Stimulated activated naive CD8-positive, alpha-beta T cell treated with anti-CD3 and anti-CD28 coated beads, Interleukin-15, amount 100 ng/mL, for 72 hours (primary cell): ENCODE measurements at regions not wholly inside any gene's neighbourhood (a gene's known extent, or its start where the extent isn't known, plus 50 kb on each side); places are given as distances from the start of the nearest gene placed in this dataset.

Experiments
- ATAC-seq: fragments of 150-1000 bp; cut with Tn5 transposase; 2 replicates; pipeline ENCODE4 v1.10.0; 2021; ENCODE audit warnings: mild to moderate bottlenecking, moderate library complexity
- DNase-seq, 2 donors: peaks; one replicate each; pipeline ENCODE4 v3.0.0; 2021 to 2022
- H3K27ac Mint-ChIP-seq, 2 donors: one replicate each; pipeline ENCODE4 v1.8.0; 2022; ENCODE audit warnings: mild to moderate bottlenecking in 2 of 2, mixed read lengths in 2 of 2, moderate library complexity in 2 of 2
- H3K27me3 Mint-ChIP-seq: one replicate; pipeline ENCODE4 v1.8.0; 2022; ENCODE audit warnings: mixed read lengths
- H3K4me1 Mint-ChIP-seq: one replicate; pipeline ENCODE4 v1.8.0; 2022; ENCODE audit warnings: mild to moderate bottlenecking, mixed read lengths
- H3K4me3 Mint-ChIP-seq, 2 donors: one replicate each; pipeline ENCODE4 v1.8.0; 2022; ENCODE audit warnings: mild to moderate bottlenecking in 2 of 2, mixed read lengths in 2 of 2, moderate library complexity in 1 of 2
- H3K9me3 Mint-ChIP-seq, 2 donors: one replicate each; pipeline ENCODE4 v1.8.0; 2022; ENCODE audit warnings: mixed read lengths in 2 of 2

- no peaks in the 10 kb centered on the region for H3K9me3 Mint-ChIP-seq
- no peak overlapping the region for H3K27ac Mint-ChIP-seq
- no peak for ATAC-seq
- no peak overlapping the region for H3K4me3 Mint-ChIP-seq
- no peaks in the 10 kb centered on the region for H3K27me3 Mint-ChIP-seq
- no peak for DNase-seq
- peaks cover 9% of the 10 kb centered on the region for H3K4me1 Mint-ChIP-seq
Measured at GRCh38 chr6:134866563-134866962, 83.3 kb downstream of the ALDH8A1 start.

DNA sequence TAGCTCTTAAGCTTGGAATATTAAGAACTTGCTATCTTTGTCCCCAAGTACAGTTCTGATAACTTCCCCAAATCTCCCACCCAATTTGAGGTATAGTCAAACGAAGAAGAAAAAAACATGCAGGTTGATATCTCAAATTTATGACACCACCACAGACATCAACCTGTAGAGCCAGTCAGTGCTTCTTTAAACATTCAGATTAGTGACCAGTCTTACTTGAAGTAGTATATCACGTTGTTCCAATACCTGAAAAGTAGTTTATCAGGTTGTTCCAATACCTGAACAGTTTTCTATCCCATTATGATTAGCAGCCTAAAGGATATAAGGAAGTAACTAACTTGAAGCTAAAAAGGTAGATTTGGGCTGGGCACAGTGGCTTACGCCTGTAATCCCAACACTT lies 85.3 kb downstream of the ALDH8A1 start:
- H3K4me1 Mint-ChIP-seq = no peaks in the 10 kb centered on the region
- H3K4me3 Mint-ChIP-seq = no peak overlapping the region
- DNase-seq (no peak), ATAC-seq (no peak)
- no peaks in the 10 kb centered on the region for H3K27me3 Mint-ChIP-seq
- H3K27ac Mint-ChIP-seq = no peak overlapping the region
- no peaks in the 10 kb centered on the region for H3K9me3 Mint-ChIP-seq

GRCh38 chr6:134863763-134864510 lies 86.0 kb downstream of the ALDH8A1 start:
- H3K27ac Mint-ChIP-seq = no peak overlapping the region
- no peaks in the 10 kb centered on the region for H3K9me3 Mint-ChIP-seq
- ATAC-seq (no peak), DNase-seq (no peak)
- no peak overlapping the region for H3K4me3 Mint-ChIP-seq
- H3K27me3 Mint-ChIP-seq = no peaks in the 10 kb centered on the region
- H3K4me1 Mint-ChIP-seq = no peaks in the 10 kb centered on the region

- DNase-seq = no peak
- H3K4me1 Mint-ChIP-seq = no peaks in the 10 kb centered on the region
Measured at GRCh38 chr6:134854366-134854765, 95.5 kb downstream of the ALDH8A1 start.

GRCh38 chr6:134853111-134854055 lies 96.5 kb downstream of the ALDH8A1 start:
- ATAC-seq (no peak), DNase-seq (no peak)
- no peaks in the 10 kb centered on the region for H3K9me3 Mint-ChIP-seq
- peaks cover 7% of the 10 kb centered on the region for H3K27me3 Mint-ChIP-seq
- H3K27ac Mint-ChIP-seq = no peak overlapping the region
- no peaks in the 10 kb centered on the region for H3K4me1 Mint-ChIP-seq
- H3K4me3 Mint-ChIP-seq = no peak overlapping the region

More at GRCh38 chr6:134854366-134854765, 95.5 kb downstream of the ALDH8A1 start:
- ATAC-seq = no peak
- Mint-ChIP-seq H3K27me3 (peaks cover 7% of the 10 kb centered on the region), H3K27ac (no peak overlapping the region), H3K9me3 (no peaks in the 10 kb centered on the region), H3K4me3 (no peak overlapping the region)

GRCh38 chr6:134851548-134851947 lies 98.4 kb downstream of the ALDH8A1 start:
- DNase-seq = no peak
- ATAC-seq = no peak
- Mint-ChIP-seq H3K4me3 (no peak overlapping the region), H3K9me3 (no peaks in the 10 kb centered on the region), H3K27ac (no peak overlapping the region), H3K4me1 (no peaks in the 10 kb centered on the region), H3K27me3 (peaks cover 7% of the 10 kb centered on the region)

DNA sequence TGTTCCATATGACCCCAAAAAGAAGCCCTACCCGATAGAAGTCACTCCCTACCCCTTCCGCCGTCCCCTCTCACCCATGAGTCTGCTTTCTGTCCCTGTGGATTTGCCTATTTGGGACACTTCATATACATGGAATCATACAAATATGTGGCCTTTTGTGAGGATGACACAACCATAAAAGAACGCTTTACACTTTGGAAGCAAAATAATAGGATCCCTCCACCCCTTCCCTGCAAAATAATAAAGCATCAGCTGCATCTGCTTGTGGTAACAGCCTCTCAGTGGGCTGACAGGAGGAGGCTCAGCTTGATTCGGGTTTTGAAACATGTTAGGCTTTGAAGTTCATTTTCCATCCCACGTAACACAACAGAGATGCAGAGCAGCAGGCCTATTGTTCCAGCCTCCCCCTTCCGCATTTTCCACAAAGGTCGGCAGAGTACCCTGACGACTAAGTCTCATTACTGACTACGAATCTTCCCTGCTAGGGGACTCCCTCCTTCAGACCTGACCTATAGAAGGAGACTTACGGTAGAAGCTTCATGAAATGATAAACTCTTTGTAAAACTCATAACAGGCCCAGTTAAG lies 99.1 kb downstream of the ALDH8A1 start:
- Mint-ChIP-seq H3K27ac (no peak overlapping the region), H3K4me3 (no peak overlapping the region), H3K9me3 (no peaks in the 10 kb centered on the region), H3K4me1 (no peaks in the 10 kb centered on the region), H3K27me3 (peaks cover 7% of the 10 kb centered on the region)
- no peak for DNase-seq
- no peak for ATAC-seq

GRCh38 chr6:134849920-134850447 lies 99.9 kb downstream of the ALDH8A1 start:
- H3K27ac Mint-ChIP-seq = no peak overlapping the region
- no peaks in the 10 kb centered on the region for H3K4me1 Mint-ChIP-seq
- no peaks in the 10 kb centered on the region for H3K9me3 Mint-ChIP-seq
- DNase-seq = no peak
- peaks cover 7% of the 10 kb centered on the region for H3K27me3 Mint-ChIP-seq
- ATAC-seq = no peak
- no peak overlapping the region for H3K4me3 Mint-ChIP-seq

DNA sequence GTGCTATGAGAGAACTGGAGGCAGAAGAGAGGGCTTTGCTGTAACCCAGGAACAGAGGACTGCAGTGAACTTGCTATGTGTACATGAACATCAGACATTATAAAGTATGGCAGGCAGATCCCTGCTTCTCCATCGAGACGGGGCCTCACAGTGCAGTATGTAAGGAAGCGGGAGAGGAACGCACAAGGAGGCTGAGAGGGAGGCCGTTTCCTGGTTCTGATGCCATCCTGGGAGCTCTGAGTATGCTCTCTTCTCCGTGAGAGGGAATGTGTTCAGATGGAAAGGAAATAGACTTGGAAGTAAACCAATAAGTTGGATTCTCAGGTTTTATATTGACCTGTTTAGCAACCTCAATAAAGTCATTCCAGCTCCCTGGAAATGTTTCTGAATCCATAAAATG lies 101.8 kb downstream of the ALDH8A1 start:
- no peaks in the 10 kb centered on the region for H3K9me3 Mint-ChIP-seq
- DNase-seq (no peak), ATAC-seq (no peak)
- H3K27ac Mint-ChIP-seq = no peak overlapping the region
- H3K4me3 Mint-ChIP-seq = no peak overlapping the region
- H3K27me3 Mint-ChIP-seq = no peaks in the 10 kb centered on the region
- H3K4me1 Mint-ChIP-seq = no peaks in the 10 kb centered on the region

GRCh38 chr6:134846865-134847264 lies 103.0 kb downstream of the ALDH8A1 start:
- no peak overlapping the region for H3K4me3 Mint-ChIP-seq
- H3K27me3 Mint-ChIP-seq = no peaks in the 10 kb centered on the region
- ATAC-seq = no peak
- DNase-seq = no peak
- no peaks in the 10 kb centered on the region for H3K4me1 Mint-ChIP-seq
- no peak overlapping the region for H3K27ac Mint-ChIP-seq
- H3K9me3 Mint-ChIP-seq = no peaks in the 10 kb centered on the region

- ATAC-seq = no peak
- DNase-seq = no peak
- Mint-ChIP-seq H3K27me3 (no peaks in the 10 kb centered on the region), H3K4me1 (no peaks in the 10 kb centered on the region), H3K9me3 (no peaks in the 10 kb centered on the region), H3K4me3 (no peak overlapping the region), H3K27ac (no peak overlapping the region)
Measured at GRCh38 chr6:134846031-134846430, 103.9 kb downstream of the ALDH8A1 start.

GRCh38 chr6:134844120-134844519 lies 105.8 kb downstream of the ALDH8A1 start:
- Mint-ChIP-seq H3K27ac (no peak overlapping the region), H3K4me3 (no peak overlapping the region), H3K27me3 (no peaks in the 10 kb centered on the region), H3K4me1 (no peaks in the 10 kb centered on the region), H3K9me3 (no peaks in the 10 kb centered on the region)
- DNase-seq = no peak
- ATAC-seq = no peak

GRCh38 chr6:134840086-134840867 lies 109.6 kb downstream of the ALDH8A1 start:
- H3K4me1 Mint-ChIP-seq = no peaks in the 10 kb centered on the region
- no peak overlapping the region for H3K4me3 Mint-ChIP-seq
- no peak overlapping the region for H3K27ac Mint-ChIP-seq
- no peak for ATAC-seq
- H3K27me3 Mint-ChIP-seq = no peaks in the 10 kb centered on the region
- no peak for DNase-seq
- no peaks in the 10 kb centered on the region for H3K9me3 Mint-ChIP-seq

DNA sequence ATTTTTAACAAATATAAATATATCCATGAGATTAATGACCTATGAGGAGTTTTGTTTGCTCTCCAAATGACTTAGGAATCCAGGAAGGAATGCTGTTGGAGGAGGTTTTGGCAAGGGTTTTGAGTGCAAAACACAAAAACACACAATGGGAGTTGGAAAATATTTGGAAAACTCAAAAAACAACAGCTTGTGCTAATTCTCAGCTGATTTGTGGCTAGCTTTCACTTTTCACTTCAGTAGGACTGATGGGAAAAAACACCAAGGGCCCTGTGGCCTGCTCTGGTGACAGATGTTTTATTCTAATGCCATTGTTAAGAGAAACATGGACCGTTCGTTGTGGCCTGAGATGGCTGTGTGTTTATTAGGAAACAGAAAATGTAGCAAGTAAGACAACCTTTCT lies 113.9 kb downstream of the ALDH8A1 start:
- H3K4me3 Mint-ChIP-seq = no peak overlapping the region
- ATAC-seq (no peak), DNase-seq (no peak)
- H3K4me1 Mint-ChIP-seq = no peaks in the 10 kb centered on the region
- no peak overlapping the region for H3K27ac Mint-ChIP-seq
- H3K9me3 Mint-ChIP-seq = no peaks in the 10 kb centered on the region
- H3K27me3 Mint-ChIP-seq = no peaks in the 10 kb centered on the region

- Mint-ChIP-seq H3K27ac (no peak overlapping the region), H3K4me1 (no peaks in the 10 kb centered on the region), H3K4me3 (no peak overlapping the region), H3K27me3 (no peaks in the 10 kb centered on the region), H3K9me3 (no peaks in the 10 kb centered on the region)
- DNase-seq (no peak), ATAC-seq (no peak)
Measured at GRCh38 chr6:134830940-134831339, 119.0 kb downstream of the ALDH8A1 start.
